A549 (cell line): ENCODE measurements at regions not wholly inside any gene's neighbourhood (a gene's known extent, or its start where the extent isn't known, plus 50 kb on each side); places are given as distances from the start of the nearest gene placed in this dataset.

Experiments used
- EP300 ChIP-seq, 2 experiments: fragments of >200 bp; sonication (Bioruptor Twin); formaldehyde crosslinking; IDR thresholded peaks; 2 replicates in 1 of 2; 3 replicates in 1 of 2; pipeline ENCODE4 v1.6.1; 2016 to 2017
- FOSL2 ChIP-seq, 2 experiments: fragments of 450-650 bp in 1 of 2; fragments of >200 bp in 1 of 2; sonication (Bioruptor Twin) in 1 of 2; formaldehyde crosslinking; IDR thresholded peaks; 2 replicates each; pipeline versions ENCODE4 v1.5.0 to v1.6.1; 2016 to 2020; ENCODE audit warnings: mild to moderate bottlenecking in 1 of 2, moderate library complexity in 1 of 2
- NR3C1 ChIP-seq: fragments of >200 bp; sonication (Bioruptor Twin); formaldehyde crosslinking; IDR thresholded peaks from 3 replicates; pipeline ENCODE4 v1.6.1; 2017
- POLR2A ChIP-seq: IDR thresholded peaks from 2 replicates; pipeline ENCODE4 v1.6.1; 2012; ENCODE audit warnings: mild to moderate bottlenecking, low read length
- RAD21 ChIP-seq, 2 experiments: fragments of >200 bp in 1 of 2; sonication (Bioruptor Twin) in 1 of 2; formaldehyde crosslinking in 1 of 2; IDR thresholded peaks in 1 of 2; conservative IDR thresholded peaks in 1 of 2; 2 replicates in 1 of 2; 3 replicates in 1 of 2; pipeline ENCODE4 v1.6.1; 2012 to 2018; ENCODE audit warnings: inconsistent platforms in 1 of 2
- RNF2 ChIP-seq: fragments of 200-600 bp; sonication (generic); IDR thresholded peaks from 2 replicates; pipeline ENCODE4 v1.6.1; 2016; ENCODE audit warnings: low read depth, mild to moderate bottlenecking, antibody characterized with exemption, moderate library complexity, borderline replicate concordance
- TF ChIP-seq, protein P1 (sequence below): fragments of >200 bp; sonication (Bioruptor Twin); formaldehyde crosslinking; IDR thresholded peaks from 3 replicates; pipeline ENCODE4 v1.5.1; 2016
- TF ChIP-seq, protein P2 (sequence below): IDR thresholded peaks from 2 replicates; pipeline ENCODE4 v1.6.1; 2012

DNA sequence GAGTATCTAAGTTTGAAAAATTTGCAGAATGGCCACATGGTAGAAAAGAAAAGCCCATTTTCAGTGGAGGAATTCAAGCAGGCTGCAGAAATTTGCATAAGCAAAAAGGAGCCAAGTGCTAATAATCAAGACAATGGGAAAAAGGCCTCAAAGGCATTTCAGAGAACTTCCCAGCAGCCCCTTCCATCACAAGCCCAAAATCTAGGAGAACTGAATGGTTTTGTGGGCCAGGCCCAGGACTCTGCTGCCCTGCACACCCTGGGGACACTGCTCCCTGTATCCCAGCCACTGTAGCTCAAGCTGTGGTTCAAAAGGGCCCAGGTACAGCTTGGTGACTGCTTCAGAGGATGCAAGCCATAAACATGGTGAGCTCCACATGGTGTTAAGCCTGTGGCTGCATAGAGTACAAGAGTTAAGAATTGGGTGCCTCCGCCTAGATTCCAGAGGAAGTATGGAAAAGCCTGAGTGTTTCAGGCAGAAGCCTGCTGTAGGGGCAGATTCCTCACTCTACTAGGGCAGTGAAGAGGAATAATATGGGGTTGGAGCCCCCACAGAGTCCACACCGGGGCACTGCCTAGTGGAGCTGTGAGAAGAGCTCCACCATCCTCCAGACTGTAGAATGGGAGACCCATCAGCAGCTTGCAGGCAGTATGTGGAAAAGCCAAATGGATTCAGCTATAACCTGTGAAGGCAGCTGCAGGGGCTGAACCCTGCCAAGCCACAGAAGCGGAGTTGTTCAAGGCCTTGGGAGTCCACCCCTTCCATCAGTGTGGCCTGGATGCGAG lies 720.7 kb upstream of the CTNND2 start:
- no peak for TF ChIP-seq RNF2
- TF ChIP-seq, protein P1, sequence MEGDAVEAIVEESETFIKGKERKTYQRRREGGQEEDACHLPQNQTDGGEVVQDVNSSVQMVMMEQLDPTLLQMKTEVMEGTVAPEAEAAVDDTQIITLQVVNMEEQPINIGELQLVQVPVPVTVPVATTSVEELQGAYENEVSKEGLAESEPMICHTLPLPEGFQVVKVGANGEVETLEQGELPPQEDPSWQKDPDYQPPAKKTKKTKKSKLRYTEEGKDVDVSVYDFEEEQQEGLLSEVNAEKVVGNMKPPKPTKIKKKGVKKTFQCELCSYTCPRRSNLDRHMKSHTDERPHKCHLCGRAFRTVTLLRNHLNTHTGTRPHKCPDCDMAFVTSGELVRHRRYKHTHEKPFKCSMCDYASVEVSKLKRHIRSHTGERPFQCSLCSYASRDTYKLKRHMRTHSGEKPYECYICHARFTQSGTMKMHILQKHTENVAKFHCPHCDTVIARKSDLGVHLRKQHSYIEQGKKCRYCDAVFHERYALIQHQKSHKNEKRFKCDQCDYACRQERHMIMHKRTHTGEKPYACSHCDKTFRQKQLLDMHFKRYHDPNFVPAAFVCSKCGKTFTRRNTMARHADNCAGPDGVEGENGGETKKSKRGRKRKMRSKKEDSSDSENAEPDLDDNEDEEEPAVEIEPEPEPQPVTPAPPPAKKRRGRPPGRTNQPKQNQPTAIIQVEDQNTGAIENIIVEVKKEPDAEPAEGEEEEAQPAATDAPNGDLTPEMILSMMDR: no peak
- TF ChIP-seq RAD21 (conservative IDR thresholded peaks at IDR 0.05 in 1 of 2, IDR thresholded peaks at IDR 0.05 in 1 of 2): no peak
- no peak for TF ChIP-seq NR3C1
- TF ChIP-seq POLR2A: no peak
- TF ChIP-seq, protein P2, sequence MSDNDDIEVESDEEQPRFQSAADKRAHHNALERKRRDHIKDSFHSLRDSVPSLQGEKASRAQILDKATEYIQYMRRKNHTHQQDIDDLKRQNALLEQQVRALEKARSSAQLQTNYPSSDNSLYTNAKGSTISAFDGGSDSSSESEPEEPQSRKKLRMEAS: no peak
- TF ChIP-seq FOSL2 (IDR thresholded peaks at IDR 0.05): no peak
- no peak for TF ChIP-seq FOSL2 (CRISPR knock-in tag; IDR thresholded peaks at IDR 0.05)
- TF ChIP-seq EP300 (IDR thresholded peaks at IDR 0.05): no peak
